NCI-H2171 treated with DMSO at 0.1 percent for 48 hours (cell line): ENCODE measurements at regions not wholly inside any gene's neighbourhood (a gene's known extent, or its start where the extent isn't known, plus 50 kb on each side); places are given as distances from the start of the nearest gene placed in this dataset.
"Not testable (repeated sequence)": the region's sequence is repeated elsewhere in the genome, so short reads cannot be mapped to it uniquely, and the experiment has no call there.

ENCODE experiments used
- DNase-seq: peaks from one replicate; lab custom pipeline; 2025; lab: John Stamatoyannopoulos, UW

GRCh38 chr3:86887876-86888275 is 103.1 kb downstream of the VGLL3 start:
- no peak for DNase-seq

GRCh38 chr3:86880066-86880465 is 110.9 kb downstream of the VGLL3 start:
- DNase-seq, result no peak

- peak; percentile 86 for DNase-seq
These were observed 114.3 kb downstream of the VGLL3 start for GRCh38 chr3:86876504-86877181.

- not testable (repeated sequence) for DNase-seq
These were observed 116.2 kb downstream of the VGLL3 start for GRCh38 chr3:86874790-86875189.

GRCh38 chr3:86869566-86869965 is 121.4 kb downstream of the VGLL3 start:
- no peak for DNase-seq

- DNase-seq, result no peak
These were observed 123.0 kb downstream of the VGLL3 start for GRCh38 chr3:86867982-86868381.

GRCh38 chr3:86865506-86865905 is 125.4 kb downstream of the VGLL3 start:
- no peak for DNase-seq

GRCh38 chr3:86856711-86857110 is 134.2 kb downstream of the VGLL3 start:
- DNase-seq, result no peak

- DNase-seq, result no peak
These were observed 141.0 kb downstream of the VGLL3 start for GRCh38 chr3:86849991-86850390.

- DNase-seq, result peak; percentile 30
These were observed 145.2 kb downstream of the VGLL3 start for GRCh38 chr3:86845726-86846125.

- DNase-seq, result no peak
These were observed 152.0 kb downstream of the VGLL3 start for GRCh38 chr3:86838927-86839326.

- no peak for DNase-seq
These were observed 153.1 kb downstream of the VGLL3 start for GRCh38 chr3:86837871-86838270.

GRCh38 chr3:86830566-86830965 is 160.4 kb downstream of the VGLL3 start:
- no peak for DNase-seq

GRCh38 chr3:86828751-86829150 is 162.2 kb downstream of the VGLL3 start:
- DNase-seq, result peak; percentile 28

GRCh38 chr3:86827582-86827981 is 163.4 kb downstream of the VGLL3 start:
- DNase-seq, result not testable (repeated sequence)

GRCh38 chr3:86826292-86826691 is 164.7 kb downstream of the VGLL3 start:
- no peak for DNase-seq

- DNase-seq, result no peak
These were observed 175.1 kb downstream of the VGLL3 start for GRCh38 chr3:86815880-86816279.

- DNase-seq, result no peak
These were observed 175.9 kb downstream of the VGLL3 start for GRCh38 chr3:86814918-86815655.

- DNase-seq, result no peak
These were observed 176.6 kb downstream of the VGLL3 start for GRCh38 chr3:86814321-86814720.

- no peak for DNase-seq
These were observed 189.0 kb downstream of the VGLL3 start for GRCh38 chr3:86801921-86802320.

GRCh38 chr3:86801066-86801465 is 189.9 kb downstream of the VGLL3 start:
- no peak for DNase-seq

GRCh38 chr3:86800116-86800515 is 190.8 kb downstream of the VGLL3 start:
- DNase-seq, result no peak

GRCh38 chr3:86797946-86798345 is 193.0 kb downstream of the VGLL3 start:
- DNase-seq, result no peak
